Thyroid gland (tissue), 4 donors: ENCODE measurements at regions not wholly inside any gene's neighbourhood (a gene's known extent, or its start where the extent isn't known, plus 50 kb on each side); places are given as distances from the start of the nearest gene placed in this dataset.

Source experiments
- CTCF ChIP-seq, 6 experiments: fragments of 200-600 bp in 3 of 6; fragments of 450-650 bp in 3 of 6; sonication (generic) in 3 of 6; IDR thresholded peaks; one replicate each; pipeline ENCODE4 v1.5.1; 2016 to 2019; ENCODE audit warnings: antibody characterized with exemption in 6 of 6, mild to moderate bottlenecking in 2 of 6, inconsistent platforms in 1 of 6, moderate library complexity in 1 of 6
- POLR2A ChIP-seq, 2 donors: fragments of 450-650 bp; IDR thresholded peaks; one replicate each; pipeline ENCODE4 v1.6.1; 2017; ENCODE audit warnings: antibody characterized with exemption in 2 of 2, mild to moderate bottlenecking in 2 of 2, moderate library complexity in 1 of 2

- TF ChIP-seq CTCF (IDR thresholded peaks at IDR 0.05), result no peak
- no peak for TF ChIP-seq POLR2A (IDR thresholded peaks at IDR 0.05)
Measured at GRCh38 chrX:34426334-34426733, 230.8 kb downstream of the TMEM47 start.
